Activated CD8-positive, alpha-beta memory T cell treated with anti-CD3 and anti-CD28 coated beads, Interleukin-2, amount 50 U/mL, for 48 hours (primary cell): ENCODE measurements at regions not wholly inside any gene's neighbourhood (a gene's known extent, or its start where the extent isn't known, plus 50 kb on each side); places are given as distances from the start of the nearest gene placed in this dataset.

Experiments
- DNase-seq: peaks from one replicate; pipeline ENCODE4 v3.0.0-alpha.2; 2020

- DNase-seq: no peak
These were observed 157.4 kb downstream of the CAAP1 start for GRCh38 chr9:26735160-26735559.

- DNase-seq: no peak
These were observed 163.4 kb downstream of the CAAP1 start for GRCh38 chr9:26729187-26729586.

- no peak for DNase-seq
These were observed 165.1 kb downstream of the CAAP1 start for GRCh38 chr9:26727471-26727870.

- DNase-seq: no peak
These were observed 167.0 kb downstream of the CAAP1 start for GRCh38 chr9:26725573-26725972.

- DNase-seq: peak; percentile 57
These were observed 169.1 kb downstream of the CAAP1 start for GRCh38 chr9:26723486-26723885.

GRCh38 chr9:26722755-26723154 lies 169.8 kb downstream of the CAAP1 start:
- DNase-seq: no peak

- no peak for DNase-seq
These were observed 182.6 kb downstream of the CAAP1 start for GRCh38 chr9:26710008-26710407.

GRCh38 chr9:26706223-26706622 lies 186.4 kb downstream of the CAAP1 start:
- no peak for DNase-seq

- DNase-seq: no peak
These were observed 197.3 kb downstream of the CAAP1 start for GRCh38 chr9:26695298-26695622.

GRCh38 chr9:26694381-26695297 lies 198.0 kb downstream of the CAAP1 start:
- DNase-seq: no peak

- no peak for DNase-seq
These were observed 203.6 kb downstream of the CAAP1 start for GRCh38 chr9:26689041-26689440.

- DNase-seq: no peak
These were observed 205.2 kb downstream of the CAAP1 start for GRCh38 chr9:26687421-26687820.

- no peak for DNase-seq
These were observed 206.8 kb downstream of the CAAP1 start for GRCh38 chr9:26685818-26686217.

GRCh38 chr9:26684029-26684428 lies 208.6 kb downstream of the CAAP1 start:
- no peak for DNase-seq

GRCh38 chr9:26682796-26683496 lies 209.7 kb downstream of the CAAP1 start:
- DNase-seq: no peak

- DNase-seq: no peak
These were observed 210.6 kb downstream of the CAAP1 start for GRCh38 chr9:26682041-26682440.

- no peak for DNase-seq
These were observed 214.5 kb downstream of the CAAP1 start for GRCh38 chr9:26677965-26678706.

- DNase-seq: no peak
These were observed 217.6 kb downstream of the CAAP1 start for GRCh38 chr9:26675035-26675434.

GRCh38 chr9:26673261-26673660 lies 219.3 kb downstream of the CAAP1 start:
- no peak for DNase-seq

GRCh38 chr9:26669701-26670670 lies 222.6 kb downstream of the CAAP1 start:
- no peak for DNase-seq

GRCh38 chr9:26667882-26668281 lies 224.7 kb downstream of the CAAP1 start:
- no peak for DNase-seq

- no peak for DNase-seq
These were observed 226.9 kb downstream of the CAAP1 start for GRCh38 chr9:26665666-26666065.
